ENCODE measurements at regions not wholly inside any gene's neighbourhood (a gene's known extent, or its start where the extent isn't known, plus 50 kb on each side); places are given as distances from the start of the nearest gene placed in this dataset.
"Not testable (repeated sequence)": the region's sequence is repeated elsewhere in the genome, so short reads cannot be mapped to it uniquely, and the experiment has no call there.

GRCh38 chr7:13009517-13009916 is 322.1 kb downstream of the ARL4A start:
- DNase-seq, result no peak

GRCh38 chr7:13014011-13014410 is 326.6 kb downstream of the ARL4A start:
- no peak for DNase-seq

- no peak for DNase-seq
Measured at GRCh38 chr7:13016036-13016581, 328.7 kb downstream of the ARL4A start.

GRCh38 chr7:13016592-13017332 is 329.3 kb downstream of the ARL4A start:
- DNase-seq, result no peak

GRCh38 chr7:13017333-13017857 is 330.0 kb downstream of the ARL4A start:
- no peak for DNase-seq

GRCh38 chr7:13017881-13018280 is 330.4 kb downstream of the ARL4A start:
- DNase-seq, result no peak

- DNase-seq, result no peak
Measured at GRCh38 chr7:13021566-13022300, 334.3 kb downstream of the ARL4A start.

- DNase-seq, result no peak
Measured at GRCh38 chr7:13024121-13024674, 336.8 kb downstream of the ARL4A start.

- not testable (repeated sequence) for DNase-seq
Measured at GRCh38 chr7:13025043-13025442, 337.6 kb downstream of the ARL4A start.

- no peak for DNase-seq
Measured at GRCh38 chr7:13027321-13027720, 339.9 kb downstream of the ARL4A start.

GRCh38 chr7:13028036-13028824 is 340.8 kb downstream of the ARL4A start:
- no peak for DNase-seq

- DNase-seq, result no peak
Measured at GRCh38 chr7:13028825-13029099, 341.3 kb downstream of the ARL4A start.

- no peak for DNase-seq
Measured at GRCh38 chr7:13031468-13031867, 344.0 kb downstream of the ARL4A start.

- DNase-seq, result no peak
Measured at GRCh38 chr7:13032084-13032483, 344.7 kb downstream of the ARL4A start.

GRCh38 chr7:13032576-13032975 is 345.1 kb downstream of the ARL4A start:
- no peak for DNase-seq

GRCh38 chr7:13034693-13035092 is 347.3 kb downstream of the ARL4A start:
- no peak for DNase-seq

GRCh38 chr7:13035233-13035632 is 347.8 kb downstream of the ARL4A start:
- DNase-seq, result no peak

- no peak for DNase-seq
Measured at GRCh38 chr7:13036256-13036780, 348.9 kb downstream of the ARL4A start.

GRCh38 chr7:13037216-13037615 is 349.8 kb downstream of the ARL4A start:
- DNase-seq, result no peak

- DNase-seq, result no peak
Measured at GRCh38 chr7:13041368-13041988, 354.0 kb downstream of the ARL4A start.

- no peak for DNase-seq
Measured at GRCh38 chr7:13042605-13043236, 355.3 kb downstream of the ARL4A start.

GRCh38 chr7:13044309-13044708 is 356.9 kb downstream of the ARL4A start:
- DNase-seq, result no peak
